HG03196 (cell line): ENCODE measurements at regions not wholly inside any gene's neighbourhood (a gene's known extent, or its start where the extent isn't known, plus 50 kb on each side); places are given as distances from the start of the nearest gene placed in this dataset.
"Not testable (repeated sequence)": the region's sequence is repeated elsewhere in the genome, so short reads cannot be mapped to it uniquely, and the experiment has no call there.

Source experiments
- ATAC-seq: cut with Tn5 transposase; IDR thresholded peaks from one replicate; pipeline ENCODE4 v1.9.1; 2021; ENCODE audit not compliant: unreplicated experiment

DNA sequence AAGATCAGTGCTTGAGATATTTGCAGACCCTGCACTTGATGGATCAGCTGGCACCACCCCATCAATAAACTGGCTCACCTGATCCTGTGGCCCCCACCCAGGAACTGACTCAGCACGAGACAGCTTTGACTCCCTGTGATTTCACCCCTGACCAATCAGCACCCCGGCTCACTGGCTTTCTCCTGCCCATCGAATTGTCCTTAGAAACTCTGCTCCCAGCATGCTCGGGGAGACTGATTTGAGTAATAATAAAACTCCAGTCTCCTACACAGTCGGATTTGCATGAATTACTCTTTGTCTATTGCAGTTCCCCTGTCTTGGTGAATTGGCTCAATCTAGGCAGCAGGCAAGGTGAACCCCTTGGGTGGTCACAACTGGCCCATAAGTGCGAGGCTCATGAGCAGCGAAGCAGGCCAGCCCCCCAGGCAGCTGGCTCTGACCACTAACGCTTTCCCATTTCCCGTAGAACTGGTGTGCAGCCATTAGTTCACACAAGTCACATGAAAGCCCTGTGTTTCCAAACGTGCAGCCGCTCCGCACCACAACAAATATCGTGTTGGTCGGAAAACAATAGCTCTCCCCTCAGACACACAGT lies 79.6 kb downstream of the RSPH3 start:
- no peak for ATAC-seq

DNA sequence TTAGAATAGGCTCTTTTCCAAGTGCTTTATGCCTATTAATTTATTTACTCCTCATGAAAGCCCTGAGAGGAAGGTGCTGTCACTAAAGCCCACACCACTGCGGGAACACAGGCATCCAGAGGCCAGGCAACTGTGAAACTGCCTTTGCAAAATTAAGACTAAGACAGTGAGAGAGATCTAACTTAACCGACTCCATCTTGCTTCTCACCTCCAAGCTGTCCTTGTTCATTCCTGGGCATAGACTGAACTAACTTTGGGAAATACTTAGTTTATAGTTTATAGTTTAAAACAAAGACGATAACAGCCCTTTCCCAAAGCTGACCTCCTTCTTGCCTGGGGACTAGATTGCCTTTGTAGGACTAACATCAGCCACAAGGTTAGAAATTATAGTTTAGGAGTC lies 80.1 kb downstream of the RSPH3 start:
- ATAC-seq = no peak

DNA sequence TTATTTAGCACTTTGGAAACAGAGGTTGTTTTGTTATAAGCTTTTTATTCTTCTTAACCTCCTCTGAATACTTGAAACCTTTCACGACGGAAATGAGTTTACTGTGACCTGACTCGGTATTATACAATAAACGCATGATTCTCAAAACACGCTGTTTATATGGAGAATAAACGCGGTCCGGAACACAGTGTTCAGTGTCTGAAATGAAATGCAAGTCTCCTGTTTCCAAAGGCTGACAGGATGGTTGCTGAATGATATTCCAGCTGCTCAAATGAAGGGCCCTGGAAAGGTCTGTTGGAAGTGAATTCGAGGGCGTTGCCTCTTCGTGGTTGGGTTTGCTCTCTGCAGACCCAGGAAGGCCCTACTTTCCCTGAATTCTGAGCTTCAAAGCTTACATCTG lies 83.4 kb downstream of the RSPH3 start:
- ATAC-seq = no peak

- no peak for ATAC-seq
These were observed 85.1 kb downstream of the RSPH3 start for GRCh38 chr6:158914923-158915322.

GRCh38 chr6:158913580-158913979 lies 86.4 kb downstream of the RSPH3 start:
- no peak for ATAC-seq

DNA sequence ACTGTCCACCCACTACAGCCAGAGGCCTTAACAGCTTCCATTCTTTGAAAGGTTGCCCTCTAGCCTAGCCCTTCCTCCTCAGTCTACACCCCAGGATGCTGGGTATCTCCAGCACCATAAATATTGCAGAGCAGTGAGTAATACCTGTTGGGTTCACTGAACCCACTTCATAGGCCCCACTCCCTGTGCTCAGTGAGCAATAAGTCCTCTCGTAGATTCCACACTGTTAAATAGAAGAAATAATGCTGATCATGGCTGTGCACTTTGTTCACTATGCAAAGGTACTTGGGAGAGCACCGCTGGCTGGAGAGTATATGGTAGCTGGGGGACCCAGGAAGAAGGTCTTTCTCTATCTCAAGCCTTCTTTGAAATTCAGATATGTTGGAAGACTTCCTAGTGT lies 87.3 kb downstream of the RSPH3 start:
- ATAC-seq = no peak

DNA sequence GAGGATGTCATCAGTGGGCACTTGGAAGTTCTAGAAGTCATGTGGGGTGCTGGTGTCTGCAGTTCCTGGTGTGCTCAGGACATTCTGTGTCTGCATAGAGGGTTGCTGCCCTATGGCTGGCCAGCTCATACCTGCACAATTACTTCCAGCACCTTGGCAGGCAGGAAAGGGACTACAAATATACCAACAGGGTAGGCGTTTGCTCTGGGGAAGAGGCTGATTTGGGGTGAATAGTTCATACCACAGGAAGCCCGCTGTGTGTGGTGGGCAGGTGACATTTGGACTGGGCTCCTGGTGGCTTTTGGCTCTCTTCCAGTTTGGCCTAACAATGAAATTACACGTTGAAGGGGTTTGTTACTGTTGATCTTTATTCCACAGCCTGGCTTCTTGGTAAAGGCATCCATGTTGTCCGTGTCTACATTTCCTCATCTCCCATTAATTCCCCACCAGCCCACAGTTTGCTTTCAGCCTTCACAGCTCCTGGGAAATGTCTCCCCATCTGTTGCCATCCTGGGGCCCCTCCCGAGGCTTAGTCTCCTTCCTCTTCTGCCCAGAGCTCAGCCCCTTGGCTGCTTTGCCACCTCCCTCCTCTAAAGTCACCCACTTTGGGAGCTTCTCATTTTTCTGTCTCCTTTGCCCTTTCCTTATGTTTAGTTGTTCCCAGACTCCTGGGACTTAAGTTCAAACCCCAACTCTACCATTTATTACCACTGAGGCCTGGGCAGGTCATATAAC lies 88.1 kb downstream of the RSPH3 start:
- ATAC-seq = peak; percentile 44

- peak; percentile 48 for ATAC-seq
These were observed 89.2 kb downstream of the RSPH3 start for GRCh38 chr6:158910484-158911440.

GRCh38 chr6:158909938-158910337 lies 90.1 kb downstream of the RSPH3 start:
- no peak for ATAC-seq

- no peak for ATAC-seq
These were observed 89.4 kb upstream of the EZR start for GRCh38 chr6:158908606-158909005.

DNA sequence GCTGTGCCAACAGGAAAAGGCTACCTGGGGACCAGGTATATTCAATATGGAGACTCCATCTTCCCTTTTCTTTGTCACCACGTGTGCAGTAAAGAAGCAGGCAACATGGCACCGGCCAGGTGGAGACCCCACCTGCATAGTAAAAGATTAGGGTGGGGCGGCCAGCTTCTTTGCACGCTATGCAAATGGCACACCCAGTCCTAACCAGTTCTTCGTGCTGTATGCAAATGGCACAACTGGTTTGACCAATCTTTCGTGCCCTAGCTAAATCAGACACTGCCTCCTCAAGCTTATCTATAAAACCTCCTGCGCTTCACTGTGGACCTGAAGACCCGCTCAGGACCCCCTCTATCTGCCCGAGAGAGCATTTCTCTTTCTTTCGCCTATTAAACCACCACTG lies 88.8 kb upstream of the EZR start:
- no peak for ATAC-seq

- no peak for ATAC-seq
These were observed 87.8 kb upstream of the EZR start for GRCh38 chr6:158906926-158907325.

DNA sequence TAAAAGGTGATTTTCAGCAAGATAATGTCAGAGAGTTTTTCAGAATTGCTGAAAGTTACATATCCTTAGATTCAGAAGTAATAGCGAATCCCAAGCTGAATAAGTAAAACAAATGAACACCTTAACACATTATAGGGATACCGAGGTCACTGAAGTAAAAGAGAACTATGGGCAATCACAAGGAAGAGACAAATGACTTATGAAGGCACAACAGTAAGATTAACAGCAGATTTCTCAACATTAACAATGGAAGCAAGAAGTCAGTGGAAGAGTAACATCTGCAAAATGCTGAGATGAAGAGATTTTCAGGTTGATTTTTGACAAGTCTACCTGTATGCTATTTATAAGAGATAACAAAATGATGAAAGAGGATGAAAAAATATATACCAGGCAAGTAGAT lies 86.1 kb upstream of the EZR start:
- no peak for ATAC-seq

GRCh38 chr6:158903801-158904200 lies 84.6 kb upstream of the EZR start:
- ATAC-seq = no peak

DNA sequence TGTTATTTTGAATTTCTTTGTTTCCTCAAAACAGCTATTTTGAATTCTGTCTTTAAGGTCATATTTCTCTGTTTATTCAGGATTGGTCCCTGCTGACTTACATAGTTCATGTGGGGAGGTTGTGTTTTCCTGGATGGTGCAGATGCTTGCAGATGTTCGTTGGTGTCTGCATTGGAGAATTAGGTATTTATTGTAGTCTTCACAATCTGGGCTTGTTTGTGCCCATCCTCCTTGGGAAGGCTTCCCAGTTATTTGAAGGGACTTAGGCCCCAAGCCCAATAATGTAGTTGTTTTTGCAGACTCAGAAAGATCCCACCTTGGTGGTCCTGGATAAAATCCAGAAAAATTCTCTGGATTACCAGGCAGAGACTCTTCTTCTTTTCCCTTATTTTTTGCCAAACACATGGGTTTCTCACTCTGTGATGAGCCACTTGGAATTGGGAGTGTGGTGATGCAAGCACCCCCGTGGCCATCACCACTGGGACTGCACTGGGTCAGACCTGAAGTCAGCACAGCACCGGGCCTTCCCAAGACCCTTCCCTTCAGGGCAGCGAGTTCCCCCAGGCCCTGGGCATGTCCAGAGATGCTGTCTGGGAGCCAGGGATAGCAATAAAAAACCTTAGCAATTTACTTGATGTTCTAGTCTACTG lies 81.6 kb upstream of the EZR start:
- ATAC-seq = no peak

DNA sequence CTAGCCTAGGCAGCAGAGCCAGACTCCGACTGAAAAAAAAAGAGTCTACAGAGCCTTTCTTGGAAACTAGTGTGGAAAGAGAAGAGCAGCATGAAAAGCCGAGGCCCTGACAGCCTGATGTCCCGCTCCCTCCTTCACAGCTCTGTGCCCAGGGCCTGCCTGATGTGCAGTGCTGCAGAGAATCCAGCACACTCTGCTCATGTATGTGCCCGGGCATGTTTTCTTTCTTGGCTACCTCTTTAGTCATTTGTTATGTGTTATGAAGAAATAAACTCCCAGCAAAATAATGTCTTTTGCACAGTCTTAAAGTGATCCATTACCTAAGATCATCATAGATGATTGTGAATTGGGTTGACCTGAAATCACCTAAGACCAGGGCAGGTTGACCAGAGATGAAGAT lies 78.1 kb upstream of the EZR start:
- no peak for ATAC-seq

- ATAC-seq = no peak
These were observed 76.5 kb upstream of the EZR start for GRCh38 chr6:158895661-158896060.

- ATAC-seq = no peak
These were observed 75.0 kb upstream of the EZR start for GRCh38 chr6:158894193-158894592.

GRCh38 chr6:158892266-158892665 lies 73.1 kb upstream of the EZR start:
- ATAC-seq = no peak

- ATAC-seq = not testable (repeated sequence)
These were observed 72.4 kb upstream of the EZR start for GRCh38 chr6:158891560-158891959.

DNA sequence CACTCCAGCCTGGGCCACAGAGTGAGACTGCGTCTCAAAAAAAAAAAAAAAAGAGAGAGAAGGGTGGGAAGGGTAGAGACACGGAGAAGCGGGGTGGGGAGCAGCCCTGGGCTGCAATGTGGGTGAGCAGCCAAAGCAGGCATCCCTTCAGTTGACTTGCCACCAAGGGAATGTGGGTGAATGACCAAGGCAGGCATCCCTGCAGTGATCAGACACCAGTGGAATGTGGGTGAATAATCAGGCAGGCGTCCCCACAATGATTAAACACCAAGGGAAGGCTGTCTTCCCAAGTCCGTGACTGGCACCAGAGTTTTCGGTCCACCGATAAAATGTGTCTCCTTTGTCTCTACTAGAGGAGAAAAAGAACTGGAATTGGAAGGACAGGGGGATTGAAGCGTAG lies 69.0 kb upstream of the EZR start:
- ATAC-seq = not testable (repeated sequence)
